B cell (primary cell): ENCODE measurements at regions not wholly inside any gene's neighbourhood (a gene's known extent, or its start where the extent isn't known, plus 50 kb on each side); places are given as distances from the start of the nearest gene placed in this dataset.

Experiments
- EZH2 ChIP-seq: IDR thresholded peaks from 2 replicates; pipeline ENCODE4 v1.6.1; 2012; ENCODE audit warnings: borderline replicate concordance, low read depth, mild to moderate bottlenecking, moderate library complexity, low read length; ENCODE audit not compliant: insufficient read depth, poor library complexity, severe bottlenecking
- TF ChIP-seq, protein P1 (sequence below): fragments of 200-600 bp; IDR thresholded peaks from one replicate; pipeline ENCODE4 v1.8.0; 2022; ENCODE audit warnings: antibody characterized with exemption, mild to moderate bottlenecking

DNA sequence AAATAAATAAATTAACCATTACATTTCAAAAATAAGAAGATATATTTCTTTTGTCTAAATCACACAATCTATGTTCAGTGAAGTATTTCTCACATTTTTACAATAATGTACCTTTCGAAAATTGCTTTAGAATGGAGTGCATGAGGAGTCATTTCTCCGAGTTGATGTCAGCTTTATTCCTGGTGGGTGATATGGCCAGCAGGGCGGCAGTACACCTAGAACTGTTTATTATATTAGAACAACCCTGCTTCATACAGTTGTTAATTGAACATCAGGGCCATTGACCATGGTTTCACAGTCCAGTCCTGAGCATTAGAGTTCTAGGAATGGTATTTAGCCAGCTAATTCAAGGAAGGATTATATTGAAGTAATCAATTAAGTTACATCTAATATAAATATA, 696.3 kb upstream of the SLC10A2 start:
- TF ChIP-seq, protein P1, sequence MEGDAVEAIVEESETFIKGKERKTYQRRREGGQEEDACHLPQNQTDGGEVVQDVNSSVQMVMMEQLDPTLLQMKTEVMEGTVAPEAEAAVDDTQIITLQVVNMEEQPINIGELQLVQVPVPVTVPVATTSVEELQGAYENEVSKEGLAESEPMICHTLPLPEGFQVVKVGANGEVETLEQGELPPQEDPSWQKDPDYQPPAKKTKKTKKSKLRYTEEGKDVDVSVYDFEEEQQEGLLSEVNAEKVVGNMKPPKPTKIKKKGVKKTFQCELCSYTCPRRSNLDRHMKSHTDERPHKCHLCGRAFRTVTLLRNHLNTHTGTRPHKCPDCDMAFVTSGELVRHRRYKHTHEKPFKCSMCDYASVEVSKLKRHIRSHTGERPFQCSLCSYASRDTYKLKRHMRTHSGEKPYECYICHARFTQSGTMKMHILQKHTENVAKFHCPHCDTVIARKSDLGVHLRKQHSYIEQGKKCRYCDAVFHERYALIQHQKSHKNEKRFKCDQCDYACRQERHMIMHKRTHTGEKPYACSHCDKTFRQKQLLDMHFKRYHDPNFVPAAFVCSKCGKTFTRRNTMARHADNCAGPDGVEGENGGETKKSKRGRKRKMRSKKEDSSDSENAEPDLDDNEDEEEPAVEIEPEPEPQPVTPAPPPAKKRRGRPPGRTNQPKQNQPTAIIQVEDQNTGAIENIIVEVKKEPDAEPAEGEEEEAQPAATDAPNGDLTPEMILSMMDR = no peak
- TF ChIP-seq EZH2 = no peak
